Spinal cord (tissue), 9 donors: ENCODE measurements at regions not wholly inside any gene's neighbourhood (a gene's known extent, or its start where the extent isn't known, plus 50 kb on each side); places are given as distances from the start of the nearest gene placed in this dataset.
A peak's percentile ranks its signal among the peaks of the same experiment; 100 is the strongest.

Experiments used
- DNase-seq, 6 donors: peaks; one replicate each; pipeline versions ENCODE4 v3.0.0 to v3.0.0-alpha.2; 2013 to 2015; ENCODE audit warnings: low spot score in 6 of 6, low read depth in 4 of 6
- H3K27ac ChIP-seq: one replicate; pipeline ENCODE4 v1.5.1; 2013; ENCODE audit warnings: low read depth, low read length, control low read depth
- H3K27me3 ChIP-seq: one replicate; pipeline ENCODE4 v1.6.1; 2013; ENCODE audit warnings: low read length; ENCODE audit not compliant: control insufficient read depth, insufficient read depth
- H3K36me3 ChIP-seq: one replicate; pipeline ENCODE4 v1.6.1; 2013; ENCODE audit warnings: low read length; ENCODE audit not compliant: control insufficient read depth, insufficient read depth
- H3K4me1 ChIP-seq: one replicate; pipeline ENCODE4 v1.6.1; 2013; ENCODE audit warnings: low read length; ENCODE audit not compliant: control insufficient read depth, insufficient read depth
- H3K4me3 ChIP-seq: one replicate; pipeline ENCODE4 v1.5.1; 2013; ENCODE audit warnings: low read depth, low read length, control low read depth
- H3K9me3 ChIP-seq: one replicate; pipeline ENCODE4 v1.6.1; 2013; ENCODE audit warnings: low read length; ENCODE audit not compliant: control insufficient read depth, insufficient read depth
- WGBS: methylation state at CpG from one replicate; pipeline ENCODE4 v1.1.5; 2013; ENCODE audit warnings: missing lambda C conversion rate; ENCODE audit not compliant: insufficient coverage; 5-methylcytosine and 5-hydroxymethylcytosine counted together
- donor health status: healthy.

- Histone ChIP-seq H3K4me3 (no peak overlapping the region), H3K27ac (no peak overlapping the region), H3K9me3 (no peaks in the 10 kb centered on the region), H3K36me3 (no peaks in the 10 kb centered on the region), H3K27me3 (no peaks in the 10 kb centered on the region), H3K4me1 (no peaks in the 10 kb centered on the region)
- DNase-seq: no peak
- 93% methylated on average over 2 of the region's 4 CpGs for WGBS
Measured at GRCh38 chr11:29317694-29318093, 699.1 kb downstream of the KCNA4 start.

- no peak for DNase-seq
- H3K4me1 ChIP-seq: no peaks in the 10 kb centered on the region
- H3K27me3 ChIP-seq: no peaks in the 10 kb centered on the region
- H3K36me3 ChIP-seq: no peaks in the 10 kb centered on the region
- H3K27ac ChIP-seq: no peak overlapping the region
- no peak overlapping the region for H3K4me3 ChIP-seq
- no peaks in the 10 kb centered on the region for H3K9me3 ChIP-seq
Measured at GRCh38 chr11:29315275-29315674, 701.6 kb downstream of the KCNA4 start.

DNA sequence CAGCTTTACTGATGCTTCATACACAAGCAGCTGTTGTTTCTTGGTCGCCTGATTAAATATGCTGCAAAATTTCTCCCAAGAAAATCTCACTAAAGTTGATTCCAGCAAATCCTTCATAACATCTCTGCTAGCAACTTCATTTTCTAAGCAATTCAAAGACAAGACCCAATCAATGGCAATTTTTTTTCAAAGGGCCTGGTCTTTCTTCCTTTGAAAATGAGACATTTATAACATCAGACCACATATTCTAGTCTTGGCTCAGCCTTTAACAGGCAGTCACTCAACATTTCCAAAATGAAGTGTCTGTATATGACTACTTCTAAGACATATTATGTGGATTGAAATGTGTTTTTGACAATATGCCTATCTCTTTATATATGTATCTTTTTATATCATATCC, 702.6 kb downstream of the KCNA4 start:
- Histone ChIP-seq H3K4me1 (no peaks in the 10 kb centered on the region), H3K27ac (no peak overlapping the region), H3K27me3 (no peaks in the 10 kb centered on the region), H3K4me3 (no peak overlapping the region), H3K36me3 (no peaks in the 10 kb centered on the region), H3K9me3 (no peaks in the 10 kb centered on the region)
- DNase-seq: peak in 1 of 6 donors; percentile 64
- WGBS: 100% methylated on average over 1 of the region's 1 CpG

DNA sequence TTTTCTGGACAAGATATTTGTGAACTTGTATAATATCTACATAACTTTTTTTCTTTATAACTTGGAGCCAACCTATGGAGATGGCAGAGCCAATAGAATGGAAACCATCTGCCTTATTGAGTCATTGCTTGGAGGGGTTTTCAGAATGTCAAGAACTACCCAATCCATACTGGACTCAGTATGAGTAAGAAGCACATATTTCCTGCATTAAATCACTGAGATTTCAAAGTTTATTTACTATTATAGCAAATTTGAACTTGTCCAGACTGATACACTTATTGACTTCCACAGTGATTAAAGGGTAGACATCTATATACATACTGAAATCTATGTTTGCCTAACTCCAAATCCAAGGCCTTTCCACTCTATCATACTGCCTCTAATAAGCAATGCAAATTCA, 704.0 kb downstream of the KCNA4 start:
- DNase-seq: no peak
- no peak overlapping the region for H3K27ac ChIP-seq
- H3K9me3 ChIP-seq: no peaks in the 10 kb centered on the region
- H3K36me3 ChIP-seq: no peaks in the 10 kb centered on the region
- H3K4me3 ChIP-seq: no peak overlapping the region
- no peaks in the 10 kb centered on the region for H3K27me3 ChIP-seq
- H3K4me1 ChIP-seq: no peaks in the 10 kb centered on the region

GRCh38 chr11:29310725-29311342, 706.0 kb downstream of the KCNA4 start:
- no peak overlapping the region for H3K4me3 ChIP-seq
- H3K27me3 ChIP-seq: no peaks in the 10 kb centered on the region
- no peaks in the 10 kb centered on the region for H3K9me3 ChIP-seq
- 100% methylated on average over 1 of the region's 3 CpGs for WGBS
- no peaks in the 10 kb centered on the region for H3K4me1 ChIP-seq
- no peak for DNase-seq
- no peak overlapping the region for H3K27ac ChIP-seq
- no peaks in the 10 kb centered on the region for H3K36me3 ChIP-seq

DNA sequence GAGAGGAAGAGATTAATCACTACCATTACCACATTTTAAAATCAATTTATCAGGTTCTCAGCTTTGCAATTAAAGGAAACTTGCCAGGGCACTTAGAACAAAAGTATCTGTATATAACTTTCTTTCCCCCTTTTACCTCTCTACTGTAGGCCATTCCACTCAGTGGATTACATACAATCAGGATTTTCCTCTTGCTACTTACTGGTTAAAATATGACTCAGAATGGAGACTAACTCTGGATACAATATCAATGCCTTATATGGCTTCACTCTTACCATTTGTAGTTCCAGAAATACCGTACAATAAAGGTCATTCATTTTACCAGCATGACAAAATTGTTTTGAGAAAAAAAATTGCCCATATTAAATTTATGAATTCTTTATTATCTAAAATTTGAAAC, 706.8 kb downstream of the KCNA4 start:
- no peak for DNase-seq
- Histone ChIP-seq H3K36me3 (no peaks in the 10 kb centered on the region), H3K4me1 (no peaks in the 10 kb centered on the region), H3K27ac (no peak overlapping the region), H3K4me3 (no peak overlapping the region), H3K27me3 (no peaks in the 10 kb centered on the region), H3K9me3 (no peaks in the 10 kb centered on the region)
- no CpG with 5 or more reads among the region's 1 CpG for WGBS

- no peaks in the 10 kb centered on the region for H3K36me3 ChIP-seq
- no peaks in the 10 kb centered on the region for H3K9me3 ChIP-seq
- H3K27me3 ChIP-seq: no peaks in the 10 kb centered on the region
- DNase-seq: no peak
- no peaks in the 10 kb centered on the region for H3K4me1 ChIP-seq
- WGBS: 73% methylated on average over 1 of the region's 1 CpG
- no peak overlapping the region for H3K27ac ChIP-seq
- no peak overlapping the region for H3K4me3 ChIP-seq
Measured at GRCh38 chr11:29306527-29306926, 710.3 kb downstream of the KCNA4 start.

DNA sequence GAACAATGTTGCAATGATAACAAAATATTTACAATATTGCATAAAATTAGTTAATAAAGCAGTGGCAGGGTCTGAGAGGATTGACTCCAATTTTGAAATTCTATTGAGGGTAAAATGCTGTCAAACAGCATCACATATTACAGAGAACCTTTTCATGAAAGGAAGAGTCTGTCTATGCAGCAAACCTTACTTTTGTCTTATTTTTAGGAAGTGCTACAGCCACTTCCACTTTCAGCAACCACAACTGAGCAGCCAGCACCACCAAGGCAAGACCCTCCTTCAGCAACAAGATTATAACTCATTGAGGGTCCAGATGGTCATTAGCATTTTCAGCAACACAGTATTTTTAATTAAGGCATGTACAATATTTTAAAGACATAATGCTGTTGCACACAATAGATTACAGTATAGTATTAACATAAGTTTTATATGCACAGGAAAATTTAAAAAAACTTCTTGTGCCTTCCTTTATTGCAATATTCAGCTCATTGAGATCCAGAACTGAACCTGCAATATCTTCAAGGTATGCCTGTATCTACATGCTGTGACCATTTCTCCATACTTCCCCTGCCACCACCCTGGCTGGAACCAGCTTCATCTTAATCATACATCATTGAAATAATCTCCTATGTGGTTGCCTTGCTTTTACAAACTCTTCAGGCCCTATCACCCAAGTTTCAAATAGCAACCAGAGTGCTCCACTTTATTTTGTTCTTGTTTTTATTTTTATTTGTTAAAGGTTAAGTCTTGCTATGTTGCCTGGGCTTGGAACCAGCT, 711.2 kb downstream of the KCNA4 start:
- Histone ChIP-seq H3K27ac (no peak overlapping the region), H3K27me3 (no peaks in the 10 kb centered on the region), H3K4me3 (no peak overlapping the region), H3K9me3 (no peaks in the 10 kb centered on the region), H3K4me1 (no peaks in the 10 kb centered on the region), H3K36me3 (no peaks in the 10 kb centered on the region)
- DNase-seq: no peak

- no peaks in the 10 kb centered on the region for H3K4me1 ChIP-seq
- no peaks in the 10 kb centered on the region for H3K27me3 ChIP-seq
- no peaks in the 10 kb centered on the region for H3K36me3 ChIP-seq
- 100% methylated on average over 1 of the region's 3 CpGs for WGBS
- no peak overlapping the region for H3K4me3 ChIP-seq
- DNase-seq: no peak
- H3K27ac ChIP-seq: no peak overlapping the region
- H3K9me3 ChIP-seq: no peaks in the 10 kb centered on the region
Measured at GRCh38 chr11:29300420-29300819, 716.4 kb downstream of the KCNA4 start.

GRCh38 chr11:29296680-29297079, 720.1 kb downstream of the KCNA4 start:
- H3K27ac ChIP-seq: no peak overlapping the region
- DNase-seq: no peak
- no peaks in the 10 kb centered on the region for H3K4me1 ChIP-seq
- H3K4me3 ChIP-seq: no peak overlapping the region
- H3K9me3 ChIP-seq: no peaks in the 10 kb centered on the region
- no peaks in the 10 kb centered on the region for H3K27me3 ChIP-seq
- WGBS: no CpG with 5 or more reads among the region's 1 CpG
- H3K36me3 ChIP-seq: no peaks in the 10 kb centered on the region
